OCI-LY3 (cell line): ENCODE measurements at regions not wholly inside any gene's neighbourhood (a gene's known extent, or its start where the extent isn't known, plus 50 kb on each side); places are given as distances from the start of the nearest gene placed in this dataset.

Experiments
- CTCF ChIP-seq: fragments of 200-600, 300-600 bp; sonication (generic); IDR thresholded peaks from 2 replicates; pipeline ENCODE4 v1.5.1; 2014; ENCODE audit warnings: antibody characterized with exemption, low read length, low read depth
- EZH2phosphoT487 ChIP-seq: fragments of 200-600 bp; shearing (Covaris generic); IDR thresholded peaks from 2 replicates; pipeline ENCODE4 v1.6.1; 2018; ENCODE audit warnings: antibody characterized with exemption, mixed run types, low read depth

GRCh38 chr2:182594286-182594685 is 121.8 kb upstream of the DNAJC10 start:
- TF ChIP-seq CTCF, result no peak
- no peak for TF ChIP-seq EZH2phosphoT487
